Heart left ventricle (tissue), 13 donors: ENCODE measurements at regions not wholly inside any gene's neighbourhood (a gene's known extent, or its start where the extent isn't known, plus 50 kb on each side); places are given as distances from the start of the nearest gene placed in this dataset.

Source experiments
- CTCF ChIP-seq, 12 donors: fragments of 200-600 bp; sonication (generic) in 4 of 12; IDR thresholded peaks; one replicate each; pipeline versions ENCODE4 v1.5.0 to v1.8.0; 2018 to 2022; ENCODE audit warnings: antibody characterized with exemption in 12 of 12, mild to moderate bottlenecking in 5 of 12
- POLR2A ChIP-seq, 2 donors: fragments of 450-650 bp; IDR thresholded peaks; one replicate each; pipeline ENCODE4 v1.6.1; 2017; ENCODE audit warnings: antibody characterized with exemption in 2 of 2, mild to moderate bottlenecking in 2 of 2, moderate library complexity in 2 of 2
- donor health status: ischemic (EF 13 %, LVEDD 7.1; RV severe dilation, severe dysfunction).
- donor health status: DM: no; HTN: yes; CAD: no.
- donor health status: DM: no; HTN: no; CAD: no.
- donor health status: ischemic (EF 25% LVEDD 6.9; RV normal size, moderate dysfunction).
- donor health status: ischemic (EF 25% LVEDD 5.7; RV mildly dilated, moderate dysfunction).
- donor health status: ischemic (EF 35%, LVEDD 5.7; RV mildly dilated, moderate dysfunction).
- donor health status: nonischemic (EF 11% LVEDD 7.7; RV severe dilation, severe dysfunction).
- donor health status: DM: yes; HTN: yes; CAD: no.
- donor health status: PGD.
- donor health status: ischemic (EF 29% LVEDD 5.4; RV normal size, mild dysfunction).
- donor health status: nonischemic (EF 23%, LVEDD 6.1; RV moderate dilation, normal function).

DNA sequence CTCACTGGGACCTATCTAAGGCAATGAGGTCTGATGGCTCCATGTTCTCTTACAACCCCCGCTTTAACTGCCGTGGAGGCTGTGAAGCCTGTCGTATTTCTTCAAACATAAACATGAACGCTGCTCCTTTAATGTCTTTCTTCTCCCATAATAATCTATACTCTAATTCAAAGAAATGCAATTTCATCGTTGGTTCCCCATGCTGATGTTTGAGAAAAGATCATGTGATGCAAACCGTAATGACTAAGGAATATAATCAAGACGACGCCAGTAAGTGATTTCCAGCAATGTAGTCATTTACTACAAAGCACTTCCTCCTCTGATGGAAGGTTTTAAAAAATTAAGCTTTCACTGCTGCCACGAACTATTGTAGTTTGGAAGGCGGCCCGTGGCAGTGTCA, 102.6 kb upstream of the NEBL start:
- TF ChIP-seq CTCF (IDR thresholded peaks at IDR 0.05): no peak
- TF ChIP-seq POLR2A (IDR thresholded peaks at IDR 0.05): no peak
